ENCODE measurements at regions not wholly inside any gene's neighbourhood (a gene's known extent, or its start where the extent isn't known, plus 50 kb on each side); places are given as distances from the start of the nearest gene placed in this dataset.

GRCh38 chr15:38040615-38041014, 106.2 kb downstream of the TMCO5A start:
- TF ChIP-seq, protein P1, sequence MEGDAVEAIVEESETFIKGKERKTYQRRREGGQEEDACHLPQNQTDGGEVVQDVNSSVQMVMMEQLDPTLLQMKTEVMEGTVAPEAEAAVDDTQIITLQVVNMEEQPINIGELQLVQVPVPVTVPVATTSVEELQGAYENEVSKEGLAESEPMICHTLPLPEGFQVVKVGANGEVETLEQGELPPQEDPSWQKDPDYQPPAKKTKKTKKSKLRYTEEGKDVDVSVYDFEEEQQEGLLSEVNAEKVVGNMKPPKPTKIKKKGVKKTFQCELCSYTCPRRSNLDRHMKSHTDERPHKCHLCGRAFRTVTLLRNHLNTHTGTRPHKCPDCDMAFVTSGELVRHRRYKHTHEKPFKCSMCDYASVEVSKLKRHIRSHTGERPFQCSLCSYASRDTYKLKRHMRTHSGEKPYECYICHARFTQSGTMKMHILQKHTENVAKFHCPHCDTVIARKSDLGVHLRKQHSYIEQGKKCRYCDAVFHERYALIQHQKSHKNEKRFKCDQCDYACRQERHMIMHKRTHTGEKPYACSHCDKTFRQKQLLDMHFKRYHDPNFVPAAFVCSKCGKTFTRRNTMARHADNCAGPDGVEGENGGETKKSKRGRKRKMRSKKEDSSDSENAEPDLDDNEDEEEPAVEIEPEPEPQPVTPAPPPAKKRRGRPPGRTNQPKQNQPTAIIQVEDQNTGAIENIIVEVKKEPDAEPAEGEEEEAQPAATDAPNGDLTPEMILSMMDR (IDR thresholded peaks at IDR 0.05), result no peak
- no peak for TF ChIP-seq POLR2A (IDR thresholded peaks at IDR 0.05)
- H3K27me3 ChIP-seq, result no peaks in the 10 kb centered on the region
- H3K4me1 ChIP-seq, result no peaks in the 10 kb centered on the region
- H3K27ac ChIP-seq, result no peak overlapping the region
- no peak overlapping the region for H3K4me3 ChIP-seq
- no peaks in the 10 kb centered on the region for H3K36me3 ChIP-seq
- DNase-seq, result no peak
- no peaks in the 10 kb centered on the region for H3K9me3 ChIP-seq

GRCh38 chr15:38041576-38041975, 107.1 kb downstream of the TMCO5A start:
- no peak for DNase-seq
- Histone ChIP-seq H3K27ac (no peak overlapping the region), H3K27me3 (no peaks in the 10 kb centered on the region), H3K4me1 (no peaks in the 10 kb centered on the region), H3K36me3 (no peaks in the 10 kb centered on the region), H3K9me3 (no peaks in the 10 kb centered on the region), H3K4me3 (no peak overlapping the region)
- TF ChIP-seq, protein P1 (IDR thresholded peaks at IDR 0.05), result no peak
- no peak for TF ChIP-seq POLR2A (IDR thresholded peaks at IDR 0.05)

DNA sequence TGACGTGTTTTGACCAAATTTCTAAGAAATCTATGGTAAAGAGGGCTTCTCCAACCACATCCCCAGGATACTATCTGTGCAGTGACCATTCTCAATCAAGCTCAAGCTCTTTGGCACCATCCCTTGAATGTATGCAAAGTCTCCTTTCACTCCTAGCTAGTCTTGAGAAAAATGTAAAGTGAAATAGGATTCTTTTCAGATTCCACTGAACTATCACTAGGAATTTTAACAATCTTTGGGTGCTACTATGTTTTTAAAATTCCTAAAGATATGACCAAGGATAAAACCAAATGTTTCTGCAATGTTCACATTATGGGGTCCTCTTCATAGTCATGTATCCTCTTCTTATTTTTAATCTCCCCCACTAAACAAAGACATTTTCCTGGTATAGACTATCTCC, 107.8 kb downstream of the TMCO5A start:
- TF ChIP-seq, protein P1 (IDR thresholded peaks at IDR 0.05), result no peak
- no peak for TF ChIP-seq POLR2A (IDR thresholded peaks at IDR 0.05)
- Histone ChIP-seq H3K27me3 (no peaks in the 10 kb centered on the region), H3K36me3 (no peaks in the 10 kb centered on the region), H3K4me1 (no peaks in the 10 kb centered on the region), H3K4me3 (no peak overlapping the region), H3K27ac (no peak overlapping the region), H3K9me3 (no peaks in the 10 kb centered on the region)
- DNase-seq, result no peak

DNA sequence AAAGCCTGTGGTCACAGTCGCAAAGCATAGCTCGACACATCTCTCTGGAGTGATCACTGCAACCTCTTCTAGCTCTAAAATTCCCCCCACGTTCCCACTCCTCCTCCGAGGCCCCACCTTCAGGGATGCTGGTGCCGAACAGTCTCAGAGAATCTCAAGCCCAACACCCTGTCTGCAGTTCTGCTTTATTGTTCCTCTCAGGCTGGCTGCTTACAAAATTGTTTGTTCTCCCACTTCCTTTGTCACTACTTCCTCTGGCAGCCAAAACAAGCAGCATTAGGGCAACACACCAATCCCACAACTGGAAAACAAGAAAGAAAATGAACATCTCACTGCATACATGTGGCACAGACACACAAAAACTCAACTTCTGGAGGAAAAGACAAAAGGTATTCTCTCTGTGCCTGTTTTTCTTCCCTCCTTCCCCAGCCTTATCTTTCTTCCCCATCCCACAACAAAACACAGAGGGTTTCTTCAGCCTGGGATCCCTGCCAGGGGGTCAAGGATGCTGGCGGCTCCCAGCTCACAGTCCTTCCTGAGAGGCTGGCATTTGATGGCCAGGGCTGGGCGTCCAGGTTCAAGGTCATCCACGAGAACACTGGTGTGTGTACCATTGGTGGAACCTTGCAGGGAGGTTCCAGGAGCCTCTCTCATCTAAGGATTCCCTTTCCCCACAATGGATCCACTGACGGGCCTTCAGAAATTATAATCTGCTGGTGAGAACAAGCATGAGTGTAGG, 108.4 kb downstream of the TMCO5A start:
- no peak for DNase-seq
- TF ChIP-seq, protein P1 (IDR thresholded peaks at IDR 0.05), result no peak
- TF ChIP-seq POLR2A (IDR thresholded peaks at IDR 0.05), result no peak
- no peaks in the 10 kb centered on the region for H3K9me3 ChIP-seq
- peak overlapping the region in 1 of 4 donors; percentile 3 for H3K27ac ChIP-seq
- H3K4me1 ChIP-seq, result no peaks in the 10 kb centered on the region
- no peaks in the 10 kb centered on the region for H3K36me3 ChIP-seq
- H3K4me3 ChIP-seq, result no peak overlapping the region
- no peaks in the 10 kb centered on the region for H3K27me3 ChIP-seq

DNA sequence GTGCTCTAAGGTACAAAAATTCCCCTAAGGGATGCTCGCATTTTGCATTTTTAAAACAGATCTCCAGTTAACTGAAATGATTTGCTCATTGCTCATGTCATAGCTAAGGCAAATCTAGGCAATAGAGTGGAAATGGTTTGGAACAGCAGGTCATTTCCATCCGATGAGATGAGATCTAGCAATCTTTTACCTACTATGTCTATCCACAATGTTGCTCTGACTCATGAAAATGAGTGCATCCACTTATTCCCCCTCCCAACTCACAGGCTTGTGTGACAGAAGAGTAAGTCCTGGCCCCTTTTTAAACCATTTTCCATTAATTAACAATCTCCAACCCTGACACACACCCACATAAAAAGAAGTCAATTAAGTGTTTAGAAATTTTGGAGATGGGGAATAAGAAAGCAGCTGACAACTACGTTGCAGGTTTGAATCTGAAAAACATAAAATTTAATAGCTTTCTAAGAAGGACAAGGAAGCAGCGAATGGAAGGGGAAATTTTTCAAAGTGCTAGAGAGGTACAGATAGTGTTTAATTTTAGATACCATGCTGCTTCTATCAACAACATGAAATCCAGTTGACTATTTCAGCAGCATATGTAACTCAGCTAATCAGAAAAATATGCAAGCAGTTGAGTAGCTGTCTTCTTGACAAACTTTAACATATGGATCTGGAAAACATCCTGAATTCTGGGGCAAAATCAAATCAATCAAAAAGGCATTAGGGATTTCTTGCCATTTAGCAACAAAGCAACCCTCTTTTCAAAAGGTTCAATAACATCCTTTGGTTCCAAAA, 112.0 kb downstream of the TMCO5A start:
- H3K27me3 ChIP-seq, result no peaks in the 10 kb centered on the region

More for the DNA sequence above, 112.0 kb downstream of the TMCO5A start:
- Histone ChIP-seq H3K9me3 (no peaks in the 10 kb centered on the region), H3K4me3 (no peak overlapping the region), H3K36me3 (no peaks in the 10 kb centered on the region), H3K4me1 (no peaks in the 10 kb centered on the region), H3K27ac (no peak overlapping the region)
- DNase-seq, result no peak
- TF ChIP-seq POLR2A (IDR thresholded peaks at IDR 0.05), result no peak
- TF ChIP-seq, protein P1 (IDR thresholded peaks at IDR 0.05), result no peak

All from Peyer's patch (tissue), 4 donors.